Right ventricle myocardium inferior (tissue), 1 donor: ENCODE measurements at regions not wholly inside any gene's neighbourhood (a gene's known extent, or its start where the extent isn't known, plus 50 kb on each side); places are given as distances from the start of the nearest gene placed in this dataset. TPM values are rescaled to one million over a fixed set of nuclear protein-coding genes. Genes with fewer than 3 reads are reported as not detected.
"Not testable (repeated sequence)": the region's sequence is repeated elsewhere in the genome, so short reads cannot be mapped to it uniquely, and the experiment has no call there.

Experiments
- ATAC-seq: fragments of 200-7000 bp; cut with Tn5 transposase; one replicate; pipeline ENCODE4 v1.9.1; 2020; ENCODE audit warnings: mild to moderate bottlenecking, moderate library complexity
- DNase-seq: peaks from one replicate; pipeline ENCODE4 v3.0.0; 2021; ENCODE audit errors: missing footprints
- intact Hi-C: fragments of 100-400 bp; cut with DNase I; formaldehyde crosslinking; loops from one replicate; pipeline ENCODE4 v1.11.0; 2022
- microRNA-seq: library from miRNA; unstranded; fragments of <30 nt; microRNA quantifications from one replicate; pipeline ENCODE4 v1.2.0, GENCODE V29; 2020
- donor health status: DM: no; HTN: yes; CAD: no; lungs with severe emphysema.

- intact Hi-C loops, result no loop called here
- ATAC-seq (no peak), DNase-seq (no peak)
These were observed 148.9 kb upstream of the FGF16 start for GRCh38 chrX:77298296-77298695.

- no peak for DNase-seq
- no peak for ATAC-seq
- intact Hi-C loops, result no loop called here
These were observed 148.4 kb upstream of the FGF16 start for GRCh38 chrX:77298790-77299189.

DNA sequence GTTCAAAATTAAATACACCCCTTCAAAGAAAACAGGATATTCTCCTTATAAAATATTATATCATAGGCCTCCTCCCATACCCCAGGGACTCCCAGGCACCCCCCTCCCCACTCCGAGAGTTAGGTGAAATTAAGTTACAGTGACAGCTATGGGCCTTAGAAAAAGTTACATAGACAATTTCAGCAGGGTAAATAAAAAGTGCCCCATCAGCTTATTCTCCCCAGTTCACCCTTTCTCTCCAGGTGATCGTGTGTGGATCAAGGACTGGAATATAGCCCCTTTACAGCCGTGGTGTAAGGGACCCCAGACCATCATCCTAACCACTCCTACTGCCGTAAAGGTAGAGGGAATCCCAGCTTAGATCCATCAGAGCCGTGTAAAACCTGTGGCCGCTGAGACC is 147.6 kb upstream of the FGF16 start:
- DNase-seq (no peak), ATAC-seq (no peak)

GRCh38 chrX:77342004-77342403 is 105.2 kb upstream of the FGF16 start:
- ATAC-seq, result peak; percentile 52
- intact Hi-C loops, result no loop called here
- DNase-seq, result no peak

More for the DNA sequence above, 147.6 kb upstream of the FGF16 start:
- intact Hi-C loops, result no loop called here

DNA sequence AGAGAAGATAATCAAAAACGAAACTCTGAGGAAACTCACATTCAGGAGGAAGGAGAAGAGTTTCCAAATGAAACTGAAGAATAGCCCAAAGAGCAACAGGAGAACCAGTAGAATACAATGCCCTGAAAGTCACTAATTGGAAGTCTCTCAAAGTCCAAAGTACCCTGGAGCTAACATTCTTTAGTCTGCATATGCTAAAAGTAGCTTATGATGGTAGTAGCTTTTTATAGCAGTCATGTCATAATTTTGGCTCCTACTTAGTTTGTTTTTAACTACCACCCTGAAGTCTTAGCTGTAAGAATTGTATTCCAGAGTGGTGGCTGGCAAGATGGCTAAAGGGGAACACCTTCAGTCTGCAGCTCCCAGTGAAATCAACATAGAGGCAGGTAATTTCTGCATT is 100.3 kb upstream of the FGF16 start:
- ATAC-seq (no peak), DNase-seq (no peak)

GRCh38 chrX:77347572-77347971 is 99.6 kb upstream of the FGF16 start:
- ATAC-seq, result no peak

More for the DNA sequence above, 100.3 kb upstream of the FGF16 start:
- intact Hi-C loops, result no loop called here

DNA sequence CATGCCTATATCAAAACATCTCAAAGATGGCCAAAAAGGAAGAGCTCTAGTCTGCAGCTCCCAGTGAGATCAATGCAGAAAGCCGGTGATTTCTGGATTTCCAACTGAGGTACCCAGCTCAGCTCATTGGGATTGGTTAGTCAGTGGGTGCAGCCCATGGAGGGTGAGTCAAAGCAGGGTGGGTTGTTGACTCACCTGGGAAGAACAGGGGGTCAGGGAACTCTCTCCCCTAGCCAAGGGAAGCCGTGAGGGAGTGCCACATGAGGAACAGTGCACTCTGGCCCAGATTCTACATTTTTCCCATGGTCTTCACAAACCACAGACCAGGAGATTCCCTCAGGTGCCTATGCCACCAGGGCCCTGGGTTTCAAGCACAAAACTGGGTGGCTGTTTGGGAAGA is 57.3 kb upstream of the FGF16 start:
- ATAC-seq, result no peak
- DNase-seq, result no peak
- intact Hi-C loops, result no loop called here

More at GRCh38 chrX:77347572-77347971, 99.6 kb upstream of the FGF16 start:
- no peak for DNase-seq
- intact Hi-C loops, result no loop called here

- intact Hi-C loops, ATAC-seq, DNase-seq: not testable (repeated sequence)
These were observed 56.8 kb upstream of the FGF16 start for GRCh38 chrX:77390365-77390764.

DNA sequence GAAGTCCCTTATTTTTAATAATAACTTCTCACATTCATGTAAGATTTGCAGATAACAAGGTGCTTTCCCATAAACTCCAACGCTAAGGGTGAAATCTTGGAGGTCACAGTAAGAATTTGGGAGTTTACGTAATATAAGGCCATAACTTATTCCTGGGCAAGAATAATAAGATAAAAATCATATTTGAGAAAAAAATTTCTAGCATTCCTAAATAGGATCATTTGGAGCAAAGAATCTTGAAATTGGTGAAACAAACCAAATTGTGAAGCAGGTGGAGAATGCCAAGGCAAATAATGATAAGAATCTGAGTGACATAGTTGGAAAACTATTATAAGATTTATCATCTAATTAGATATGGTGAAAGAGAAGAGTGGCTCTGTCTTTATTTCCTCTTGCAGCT is 50.4 kb upstream of the FGF16 start:
- ATAC-seq, result no peak
- intact Hi-C loops, result no loop called here
- no peak for DNase-seq

Small RNA genes in the stretch of these regions (microRNA-seq; reads per million reads assigned to microRNA genes)
- gene MIR325 (not detected), gene MIR384 (not detected)
